NCI-H1694 treated with DMSO at 0.1 percent for 48 hours (cell line): ENCODE measurements at regions not wholly inside any gene's neighbourhood (a gene's known extent, or its start where the extent isn't known, plus 50 kb on each side); places are given as distances from the start of the nearest gene placed in this dataset.

Experiments used
- DNase-seq: peaks from one replicate; lab custom pipeline; 2025; lab: John Stamatoyannopoulos, UW

DNA sequence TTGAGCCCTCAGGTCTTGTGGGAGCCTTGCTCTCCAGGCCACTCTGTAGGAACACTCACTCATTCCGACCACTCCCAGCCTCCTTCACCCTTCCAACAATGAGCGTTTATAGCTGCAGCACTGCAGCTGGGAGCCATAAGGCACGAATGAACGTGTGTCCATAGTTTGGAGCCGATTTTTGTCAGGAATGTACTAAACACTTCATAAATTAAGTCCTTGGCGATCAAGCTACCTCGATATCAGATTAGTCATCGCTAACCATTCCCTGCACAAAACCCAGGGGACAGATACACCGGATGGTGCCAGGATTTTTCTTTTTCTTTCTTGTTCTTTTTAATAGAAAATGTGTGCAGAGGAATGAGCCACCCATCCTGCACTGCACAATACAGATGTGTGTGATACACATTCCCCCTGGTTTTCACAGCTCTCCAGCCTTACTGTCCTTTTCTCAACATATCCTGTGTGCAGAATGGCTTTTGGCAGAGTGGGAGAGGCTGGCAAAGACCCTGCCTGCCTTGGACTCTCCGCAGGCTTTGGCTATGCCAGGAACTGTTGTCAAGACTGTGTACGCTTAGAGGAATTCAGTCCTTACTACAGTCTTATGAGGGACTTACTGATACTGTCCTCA is 68.4 kb upstream of the ELAC2 start:
- DNase-seq, result no peak

- DNase-seq, result no peak
These were observed 67.8 kb upstream of the ELAC2 start for GRCh38 chr17:13085578-13085977.

DNA sequence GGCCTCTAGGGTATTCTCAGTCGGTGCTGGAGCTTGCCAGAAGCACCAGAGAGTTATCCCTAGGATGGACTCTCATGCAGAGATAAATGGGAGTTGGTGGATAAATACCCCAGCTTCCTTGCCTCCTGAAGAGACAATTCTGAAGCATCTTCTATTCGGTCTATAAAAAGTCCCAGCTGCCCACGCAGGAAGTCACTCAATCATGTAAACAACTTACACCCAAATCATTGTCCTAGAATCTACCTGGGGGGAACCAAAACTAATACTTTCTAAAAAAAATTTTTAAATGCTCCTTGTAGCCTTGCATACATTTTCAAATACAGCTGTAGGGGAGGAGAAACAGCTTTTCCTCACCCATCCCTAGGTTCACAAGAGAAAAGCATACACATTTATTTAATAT is 66.6 kb upstream of the ELAC2 start:
- DNase-seq, result no peak

GRCh38 chr17:13078591-13079385 is 61.0 kb upstream of the ELAC2 start:
- DNase-seq, result no peak

- DNase-seq, result no peak
These were observed 59.1 kb upstream of the ELAC2 start for GRCh38 chr17:13076905-13077304.

- DNase-seq, result no peak
These were observed 56.2 kb upstream of the ELAC2 start for GRCh38 chr17:13074026-13074425.

GRCh38 chr17:13073018-13073417 is 55.2 kb upstream of the ELAC2 start:
- DNase-seq, result no peak

DNA sequence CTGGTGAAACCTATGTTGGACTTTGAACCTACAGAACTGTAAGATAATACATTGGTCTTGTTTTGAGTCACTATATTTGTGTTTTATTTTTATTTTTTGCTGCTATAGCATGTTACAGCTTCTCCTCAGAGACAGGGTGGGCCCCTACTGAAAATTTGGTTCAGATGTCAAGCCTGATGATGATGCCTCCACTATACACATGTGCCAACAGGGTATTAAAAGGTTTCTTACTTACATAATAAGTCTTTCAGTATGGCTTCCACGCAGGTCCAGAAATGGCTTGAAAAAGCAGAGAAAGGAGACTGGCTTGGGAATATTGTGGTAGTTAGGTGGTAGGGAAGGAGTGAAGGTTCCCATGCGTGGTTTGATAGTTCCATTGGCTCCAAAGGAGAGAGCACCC is 52.9 kb upstream of the ELAC2 start:
- no peak for DNase-seq

DNA sequence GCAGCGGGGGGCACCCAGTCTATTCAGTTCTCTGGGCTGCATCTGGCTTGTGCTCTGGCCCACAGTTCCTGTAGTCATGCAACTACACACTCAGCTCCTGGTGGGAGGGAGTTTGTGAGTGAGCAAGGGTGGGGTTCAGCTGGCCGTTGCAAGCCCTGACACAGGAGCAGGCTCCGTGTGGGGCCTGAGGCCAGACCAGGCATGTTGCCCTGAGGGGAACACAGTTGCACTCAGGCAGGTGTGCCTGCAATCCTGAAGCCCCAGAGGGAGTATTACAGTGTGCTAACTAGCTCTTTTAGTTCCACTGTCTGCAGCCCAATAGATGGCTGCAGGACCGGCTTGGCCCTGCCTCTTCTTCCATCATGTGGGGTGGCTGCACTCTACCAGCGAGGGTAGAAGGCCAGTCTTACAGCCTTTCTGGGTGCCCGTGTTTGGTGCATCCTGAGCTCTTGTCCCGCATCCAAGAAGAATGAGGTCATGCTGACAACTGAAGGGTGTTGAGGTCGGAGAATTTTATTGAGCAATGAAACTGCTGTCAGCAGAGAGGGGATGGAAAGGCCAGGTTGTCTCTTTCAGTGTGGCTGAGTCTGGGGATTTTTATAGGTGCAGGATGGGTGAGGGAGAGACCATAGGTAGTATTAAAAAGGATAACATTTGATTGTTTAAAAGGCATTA is 49.9 kb upstream of the ELAC2 start:
- no peak for DNase-seq
